Right ventricle myocardium superior (tissue), 1 donor: ENCODE measurements at regions not wholly inside any gene's neighbourhood (a gene's known extent, or its start where the extent isn't known, plus 50 kb on each side); places are given as distances from the start of the nearest gene placed in this dataset.

Experiments
- ATAC-seq: fragments of 200-7000 bp; cut with Tn5 transposase; one replicate; pipeline ENCODE4 v1.9.1; 2020; ENCODE audit warnings: mild to moderate bottlenecking; ENCODE audit not compliant: poor library complexity
- DNase-seq: peaks from one replicate; pipeline ENCODE4 v3.0.0-alpha.2; 2020
- intact Hi-C: fragments of 100-400 bp; cut with DNase I; formaldehyde crosslinking; loops from one replicate; pipeline ENCODE4 v1.11.2; 2022
- donor health status: DM: no; HTN: yes; CAD: no; lungs with severe emphysema.

DNA sequence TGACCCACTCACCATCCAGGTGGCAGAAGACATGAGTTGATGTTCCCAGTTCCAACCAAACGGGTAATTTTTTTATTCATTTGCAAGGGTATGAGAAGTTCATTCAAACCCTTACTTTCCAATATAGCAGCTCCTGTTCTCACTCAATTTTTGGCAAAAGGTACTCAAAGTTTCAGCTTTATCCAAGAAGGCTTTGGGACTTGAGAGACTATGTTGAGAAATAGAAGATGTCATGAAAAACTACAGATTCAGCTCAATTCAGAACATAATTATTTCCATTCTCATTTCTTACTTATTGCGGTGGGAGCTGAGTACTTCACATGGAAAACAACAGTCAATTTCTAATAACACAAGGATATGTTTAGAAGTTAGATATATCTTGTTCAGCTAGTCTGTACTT, 162.3 kb downstream of the FNDC1 start:
- ATAC-seq, result no peak
- intact Hi-C loops, result no loop called here
- DNase-seq, result no peak

DNA sequence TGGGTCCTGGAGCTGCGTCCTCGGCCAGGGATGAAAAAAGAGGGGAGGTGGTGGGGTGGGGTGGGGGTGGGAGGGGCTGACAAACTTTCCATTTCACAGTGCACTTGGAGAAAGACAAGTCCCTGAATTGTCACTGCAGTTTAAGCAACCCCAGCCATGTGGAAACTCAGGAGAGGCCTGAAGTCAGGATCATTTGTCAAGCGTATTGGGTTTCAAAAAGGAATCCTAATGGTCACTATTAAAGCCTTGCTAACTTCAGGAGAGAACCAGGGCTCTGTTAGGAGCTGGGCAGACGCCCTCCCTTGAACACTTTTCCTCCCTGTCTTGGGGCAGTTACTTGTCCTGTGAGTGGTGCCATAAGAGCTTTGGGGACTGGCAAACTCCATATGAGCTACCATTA, 159.9 kb downstream of the FNDC1 start:
- ATAC-seq, result no peak

DNA sequence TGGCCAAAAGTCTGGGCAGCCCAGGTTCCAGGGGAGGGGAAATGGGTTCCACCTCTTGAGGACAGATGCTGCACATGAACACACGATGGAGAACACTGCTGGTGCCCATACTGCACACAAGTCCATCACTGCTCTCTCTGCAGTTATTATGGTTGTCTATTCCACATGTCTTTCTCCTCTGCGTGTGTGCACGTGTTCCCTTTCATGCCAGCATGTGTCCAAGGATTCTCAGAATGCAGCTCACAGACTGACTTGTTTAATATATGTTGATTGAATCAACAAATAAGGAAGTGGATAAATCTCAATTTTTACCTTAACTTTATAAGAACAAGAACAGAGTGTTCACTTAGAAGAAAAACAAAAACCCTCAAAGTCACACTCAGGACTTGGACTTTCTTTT, 158.9 kb downstream of the FNDC1 start:
- ATAC-seq (no peak), DNase-seq (no peak)
- intact Hi-C loops, result no loop called here

More for the DNA sequence above, 159.9 kb downstream of the FNDC1 start:
- DNase-seq, result no peak
- intact Hi-C loops, result no loop called here

DNA sequence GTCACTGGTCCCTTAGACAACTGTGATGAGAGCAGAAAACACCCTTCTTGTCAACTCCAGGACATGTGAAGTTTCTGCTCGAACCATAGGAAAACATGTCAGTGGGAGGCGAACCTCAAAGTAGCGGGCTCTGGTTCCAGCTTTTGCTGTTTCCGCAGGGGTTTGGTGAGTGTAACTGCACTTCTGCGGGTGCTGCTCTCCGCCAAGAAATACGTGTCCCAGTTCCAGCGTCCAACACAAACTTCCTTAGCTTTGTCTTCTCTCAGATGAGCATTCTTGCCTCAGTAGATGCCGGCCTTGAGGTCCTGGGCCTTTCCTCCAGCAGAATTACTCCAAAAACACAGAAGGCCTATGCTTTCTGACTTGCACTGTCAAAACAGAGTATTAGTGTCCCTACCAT, 156.3 kb downstream of the FNDC1 start:
- DNase-seq, result no peak
- no peak for ATAC-seq
- intact Hi-C loops, result no loop called here

GRCh38 chr6:159324596-159324995, 155.4 kb downstream of the FNDC1 start:
- intact Hi-C loops, result no loop called here
- ATAC-seq (no peak), DNase-seq (no peak)
